Tibial nerve (tissue), 3 donors: ENCODE measurements at regions not wholly inside any gene's neighbourhood (a gene's known extent, or its start where the extent isn't known, plus 50 kb on each side); places are given as distances from the start of the nearest gene placed in this dataset.

Experiments
- POLR2A ChIP-seq, 2 donors: fragments of 450-650 bp; IDR thresholded peaks; one replicate each; pipeline ENCODE4 v1.6.1; 2017; ENCODE audit warnings: antibody characterized with exemption in 2 of 2, mild to moderate bottlenecking in 2 of 2, moderate library complexity in 2 of 2
- TF ChIP-seq, protein P1 (sequence below), 5 experiments: fragments of 200-600 bp in 3 of 5; fragments of 450-650 bp in 2 of 5; sonication (generic) in 3 of 5; IDR thresholded peaks; one replicate each; pipeline ENCODE4 v1.5.1; 2016 to 2019; ENCODE audit warnings: antibody characterized with exemption in 5 of 5, mild to moderate bottlenecking in 3 of 5, moderate library complexity in 2 of 5

- TF ChIP-seq POLR2A (IDR thresholded peaks at IDR 0.05): no peak
- TF ChIP-seq, protein P1, sequence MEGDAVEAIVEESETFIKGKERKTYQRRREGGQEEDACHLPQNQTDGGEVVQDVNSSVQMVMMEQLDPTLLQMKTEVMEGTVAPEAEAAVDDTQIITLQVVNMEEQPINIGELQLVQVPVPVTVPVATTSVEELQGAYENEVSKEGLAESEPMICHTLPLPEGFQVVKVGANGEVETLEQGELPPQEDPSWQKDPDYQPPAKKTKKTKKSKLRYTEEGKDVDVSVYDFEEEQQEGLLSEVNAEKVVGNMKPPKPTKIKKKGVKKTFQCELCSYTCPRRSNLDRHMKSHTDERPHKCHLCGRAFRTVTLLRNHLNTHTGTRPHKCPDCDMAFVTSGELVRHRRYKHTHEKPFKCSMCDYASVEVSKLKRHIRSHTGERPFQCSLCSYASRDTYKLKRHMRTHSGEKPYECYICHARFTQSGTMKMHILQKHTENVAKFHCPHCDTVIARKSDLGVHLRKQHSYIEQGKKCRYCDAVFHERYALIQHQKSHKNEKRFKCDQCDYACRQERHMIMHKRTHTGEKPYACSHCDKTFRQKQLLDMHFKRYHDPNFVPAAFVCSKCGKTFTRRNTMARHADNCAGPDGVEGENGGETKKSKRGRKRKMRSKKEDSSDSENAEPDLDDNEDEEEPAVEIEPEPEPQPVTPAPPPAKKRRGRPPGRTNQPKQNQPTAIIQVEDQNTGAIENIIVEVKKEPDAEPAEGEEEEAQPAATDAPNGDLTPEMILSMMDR (IDR thresholded peaks at IDR 0.05): no peak
These were observed 127.4 kb downstream of the LAS1L start for GRCh38 chrX:65407157-65407626.
